GM13976 (cell line): ENCODE measurements at regions not wholly inside any gene's neighbourhood (a gene's known extent, or its start where the extent isn't known, plus 50 kb on each side); places are given as distances from the start of the nearest gene placed in this dataset.

ENCODE experiments used
- DNase-seq: peaks from one replicate; pipeline ENCODE4 v3.0.0; 2012; ENCODE audit warnings: low spot score
- in situ Hi-C: fragments of 300-500 bp; cut with MboI; formaldehyde crosslinking; loops from one replicate; pipeline ENCODE4 v1.12.0; 2022; ENCODE audit warnings: low sequenced_read_pairs, mixed read lengths, inconsistent platforms; ENCODE audit not compliant: unreplicated experiment
- TF ChIP-seq, protein P1 (sequence below): IDR thresholded peaks from 2 replicates; pipeline ENCODE4 v1.5.1; 2012; ENCODE audit warnings: borderline replicate concordance, mild to moderate bottlenecking; ENCODE audit not compliant: insufficient read depth; ENCODE audit errors: extremely low read depth, missing control alignments, control extremely low read depth

- TF ChIP-seq, protein P1, sequence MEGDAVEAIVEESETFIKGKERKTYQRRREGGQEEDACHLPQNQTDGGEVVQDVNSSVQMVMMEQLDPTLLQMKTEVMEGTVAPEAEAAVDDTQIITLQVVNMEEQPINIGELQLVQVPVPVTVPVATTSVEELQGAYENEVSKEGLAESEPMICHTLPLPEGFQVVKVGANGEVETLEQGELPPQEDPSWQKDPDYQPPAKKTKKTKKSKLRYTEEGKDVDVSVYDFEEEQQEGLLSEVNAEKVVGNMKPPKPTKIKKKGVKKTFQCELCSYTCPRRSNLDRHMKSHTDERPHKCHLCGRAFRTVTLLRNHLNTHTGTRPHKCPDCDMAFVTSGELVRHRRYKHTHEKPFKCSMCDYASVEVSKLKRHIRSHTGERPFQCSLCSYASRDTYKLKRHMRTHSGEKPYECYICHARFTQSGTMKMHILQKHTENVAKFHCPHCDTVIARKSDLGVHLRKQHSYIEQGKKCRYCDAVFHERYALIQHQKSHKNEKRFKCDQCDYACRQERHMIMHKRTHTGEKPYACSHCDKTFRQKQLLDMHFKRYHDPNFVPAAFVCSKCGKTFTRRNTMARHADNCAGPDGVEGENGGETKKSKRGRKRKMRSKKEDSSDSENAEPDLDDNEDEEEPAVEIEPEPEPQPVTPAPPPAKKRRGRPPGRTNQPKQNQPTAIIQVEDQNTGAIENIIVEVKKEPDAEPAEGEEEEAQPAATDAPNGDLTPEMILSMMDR: no peak
- in situ Hi-C loops: no loop called here
These were observed 303.6 kb downstream of the HTR1B start for GRCh38 chr6:77159730-77160129.

DNA sequence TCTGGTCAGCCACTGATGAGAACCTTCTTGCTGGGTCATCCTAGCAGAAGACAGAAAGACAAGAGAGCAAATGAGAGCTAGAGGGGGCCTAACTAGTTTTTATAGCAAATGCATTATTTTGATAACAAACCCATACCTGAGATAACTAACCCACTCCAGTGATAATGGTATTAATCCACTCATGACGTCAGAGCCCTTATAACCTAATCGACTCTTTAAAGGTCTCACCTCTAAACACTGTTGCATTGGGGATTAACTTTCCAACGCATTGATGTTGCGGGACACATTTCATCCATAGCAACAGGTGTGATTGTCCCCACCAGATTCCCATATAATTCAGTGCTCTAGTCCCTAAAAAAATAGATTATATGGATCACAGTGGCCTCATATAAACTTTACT is 312.1 kb downstream of the HTR1B start:
- no peak for DNase-seq
- TF ChIP-seq, protein P1: no peak
- in situ Hi-C loops: no loop called here

More at GRCh38 chr6:77159730-77160129, 303.6 kb downstream of the HTR1B start:
- no peak for DNase-seq

DNA sequence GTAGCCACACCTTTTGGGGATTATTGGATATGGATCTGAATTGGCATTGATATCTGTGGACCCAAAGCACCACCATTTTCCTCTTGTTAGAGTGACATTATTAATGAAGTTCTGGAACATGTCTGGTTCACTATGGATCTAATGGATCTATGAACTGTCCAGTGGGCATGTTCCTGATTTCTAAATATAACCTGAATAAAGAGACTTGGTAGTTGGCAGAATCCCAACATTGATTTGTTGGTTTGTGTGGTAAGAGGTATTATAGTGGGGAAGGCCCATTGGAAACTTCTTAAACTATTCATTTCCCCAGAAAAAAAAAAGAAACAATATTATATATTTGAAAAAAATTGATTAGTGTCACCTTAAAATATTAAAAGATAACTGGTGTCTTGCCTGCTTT is 312.6 kb downstream of the HTR1B start:
- DNase-seq: no peak
- in situ Hi-C loops: no loop called here
- TF ChIP-seq, protein P1: no peak

GRCh38 chr6:77145244-77145643 is 318.0 kb downstream of the HTR1B start:
- in situ Hi-C loops: no loop called here
- TF ChIP-seq, protein P1: no peak
- no peak for DNase-seq

DNA sequence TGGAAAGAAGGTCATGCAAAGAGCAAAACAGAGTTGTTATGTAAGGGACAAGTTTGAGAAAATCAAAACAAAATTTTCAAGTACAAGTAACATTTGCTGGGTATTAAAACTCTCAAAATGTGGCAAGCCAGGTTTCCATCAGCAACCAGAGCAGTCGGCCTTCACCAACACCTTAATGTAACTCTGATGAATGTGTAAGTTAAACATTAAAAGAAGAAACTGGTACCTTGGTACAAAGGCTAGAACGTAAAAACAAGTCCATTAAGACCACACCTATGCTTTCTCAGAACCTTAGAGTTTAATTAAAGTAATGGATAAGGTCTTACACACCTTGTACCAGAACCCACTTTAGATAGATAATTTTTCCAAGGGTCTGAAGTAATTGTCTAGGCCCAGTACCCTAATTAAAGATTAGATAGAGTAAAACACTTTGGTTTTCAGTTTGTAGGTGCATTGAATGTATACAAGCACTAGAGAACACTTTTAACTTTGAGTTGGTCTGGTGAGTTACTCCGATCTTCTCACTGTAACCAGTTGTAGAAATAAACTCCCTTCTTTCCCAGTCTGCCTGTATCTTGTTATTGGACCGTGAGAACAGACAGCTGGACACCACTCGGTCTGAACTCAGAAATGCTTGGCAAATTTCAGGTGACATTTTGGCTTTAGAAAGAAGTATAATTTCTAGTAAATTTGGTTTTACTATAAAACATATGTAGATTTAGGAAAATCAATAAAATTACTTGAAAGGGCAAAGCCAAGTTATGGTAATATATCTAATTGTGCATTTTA is 319.4 kb downstream of the HTR1B start:
- TF ChIP-seq, protein P1: no peak
- no peak for DNase-seq
- in situ Hi-C loops: no loop called here

DNA sequence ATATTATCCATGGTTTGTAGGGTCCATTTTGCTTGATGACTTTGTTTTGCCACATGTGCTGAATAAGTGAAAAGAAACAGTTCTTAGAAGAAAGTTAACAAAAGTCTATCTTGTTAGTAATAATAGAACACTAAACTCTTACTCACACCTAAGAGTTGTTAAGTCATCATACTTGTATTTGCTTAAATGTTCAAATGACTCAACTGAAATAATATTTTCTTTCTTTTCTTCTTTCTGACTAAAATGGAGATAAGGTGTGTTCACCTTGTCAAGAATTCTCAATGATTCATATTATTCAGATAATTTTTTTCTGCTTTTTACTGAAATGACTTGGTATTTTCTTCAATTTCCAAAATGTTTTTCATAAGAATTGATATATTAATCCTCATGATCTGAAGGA is 327.2 kb downstream of the HTR1B start:
- in situ Hi-C loops: no loop called here
- TF ChIP-seq, protein P1: no peak
- DNase-seq: no peak
